GM12891 (cell line): ENCODE measurements at regions not wholly inside any gene's neighbourhood (a gene's known extent, or its start where the extent isn't known, plus 50 kb on each side); places are given as distances from the start of the nearest gene placed in this dataset.

Source experiments
- DNase-seq: peaks from one replicate; pipeline ENCODE4 v3.0.0; 2011; ENCODE audit warnings: low spot score; ENCODE audit not compliant: insufficient read length
- FAIRE-seq: peaks from 2 replicates; lab custom pipeline; 2011; peaks lifted over from hg19 to GRCh38; lab: Jason Lieb, UNC
- PAX5 ChIP-seq: IDR thresholded peaks from 2 replicates; pipeline ENCODE4 v1.6.1; 2011; ENCODE audit warnings: low read length, moderate library complexity, mild to moderate bottlenecking; ENCODE audit not compliant: insufficient read depth, severe bottlenecking
- POLR2A ChIP-seq: IDR thresholded peaks from 2 replicates; pipeline ENCODE4 v1.6.1; 2011; ENCODE audit warnings: low read depth, low read length, control low read depth
- POLR2AphosphoS5 ChIP-seq: IDR thresholded peaks from 2 replicates; pipeline ENCODE4 v1.6.1; 2011; ENCODE audit warnings: low read depth, low read length, control low read depth
- POU2F2 ChIP-seq: IDR thresholded peaks from 2 replicates; pipeline ENCODE4 v1.6.1; 2011; ENCODE audit warnings: low read depth, mild to moderate bottlenecking, control low read depth, low read length, moderate library complexity
- SPI1 ChIP-seq: IDR thresholded peaks from 2 replicates; pipeline ENCODE4 v1.6.1; 2011; ENCODE audit warnings: low read depth, low read length, control low read depth
- TAF1 ChIP-seq: IDR thresholded peaks from 2 replicates; pipeline ENCODE4 v1.6.1; 2011; ENCODE audit warnings: low read depth, low read length, control low read depth

- DNase-seq: no peak
- no peak for FAIRE-seq
- TF ChIP-seq TAF1 (no peak), PAX5 (no peak), POLR2A (no peak), SPI1 (no peak), POLR2AphosphoS5 (no peak), POU2F2 (no peak)
Observed at GRCh38 chr3:94310341-94311135, 247.7 kb downstream of the NSUN3 start.

GRCh38 chr3:94311651-94312050, 248.8 kb downstream of the NSUN3 start:
- TF ChIP-seq POU2F2 (no peak), POLR2AphosphoS5 (no peak), SPI1 (no peak), TAF1 (no peak), POLR2A (no peak), PAX5 (no peak)
- no peak for FAIRE-seq
- no peak for DNase-seq

- TF ChIP-seq POLR2A (no peak), SPI1 (no peak), POLR2AphosphoS5 (no peak)
- DNase-seq (no peak), FAIRE-seq (no peak)
Observed at GRCh38 chr3:94314218-94314883, 251.5 kb downstream of the NSUN3 start.

GRCh38 chr3:94317017-94317416, 254.2 kb downstream of the NSUN3 start:
- no peak for DNase-seq
- TF ChIP-seq POU2F2: no peak
- no peak for TF ChIP-seq PAX5
- TF ChIP-seq POLR2A: no peak
- no peak for TF ChIP-seq TAF1
- no peak for TF ChIP-seq POLR2AphosphoS5
- TF ChIP-seq SPI1: no peak
- no peak for FAIRE-seq

DNA sequence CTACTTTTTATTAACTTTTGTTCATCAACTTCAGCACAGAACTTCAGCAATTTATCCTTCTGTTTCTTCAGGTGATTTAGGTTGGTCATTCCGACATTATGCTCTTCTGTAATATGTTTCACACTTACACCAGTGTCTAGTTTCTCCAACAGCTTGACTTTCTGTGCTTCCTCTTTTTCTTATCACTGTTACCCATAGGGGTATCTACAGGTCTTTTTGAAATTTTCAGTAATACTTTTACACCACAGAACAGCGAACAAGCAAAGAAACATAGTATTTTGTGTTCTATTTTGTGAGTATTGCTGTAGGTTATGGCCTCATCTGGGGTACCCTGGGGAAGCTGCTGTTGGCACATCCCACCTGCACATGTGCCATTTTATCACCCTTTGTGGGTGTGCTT, 260.7 kb downstream of the NSUN3 start:
- FAIRE-seq (no peak), DNase-seq (no peak)
- TF ChIP-seq SPI1 (no peak), POLR2AphosphoS5 (no peak), PAX5 (no peak), POU2F2 (no peak), TAF1 (no peak), POLR2A (no peak)

- TF ChIP-seq POLR2AphosphoS5 (no peak), TAF1 (no peak), POLR2A (no peak), PAX5 (no peak), POU2F2 (no peak), SPI1 (no peak)
- FAIRE-seq (no peak), DNase-seq (no peak)
Observed at GRCh38 chr3:94331831-94332230, 269.0 kb downstream of the NSUN3 start.

- FAIRE-seq (no peak), DNase-seq (no peak)
- TF ChIP-seq POLR2A (no peak), PAX5 (no peak)
Observed at GRCh38 chr3:94336046-94336753, 273.3 kb downstream of the NSUN3 start.

GRCh38 chr3:94345101-94345500, 282.2 kb downstream of the NSUN3 start:
- no peak for FAIRE-seq
- no peak for TF ChIP-seq POU2F2
- no peak for TF ChIP-seq POLR2A
- no peak for TF ChIP-seq TAF1
- TF ChIP-seq PAX5: no peak
- no peak for TF ChIP-seq POLR2AphosphoS5
- TF ChIP-seq SPI1: no peak
- no peak for DNase-seq

GRCh38 chr3:94349310-94349878, 286.5 kb downstream of the NSUN3 start:
- DNase-seq: no peak

More at GRCh38 chr3:94349310-94349878, 286.5 kb downstream of the NSUN3 start:
- TF ChIP-seq POU2F2 (no peak), TAF1 (no peak), POLR2AphosphoS5 (no peak), PAX5 (no peak), SPI1 (no peak), POLR2A (no peak)
- FAIRE-seq: no peak
